CD4-positive, CD25-positive, alpha-beta regulatory T cell (primary cell): ENCODE measurements at regions not wholly inside any gene's neighbourhood (a gene's known extent, or its start where the extent isn't known, plus 50 kb on each side); places are given as distances from the start of the nearest gene placed in this dataset.
"Not testable (repeated sequence)": the region's sequence is repeated elsewhere in the genome, so short reads cannot be mapped to it uniquely, and the experiment has no call there.

Source experiments
- ATAC-seq, 2 donors: fragments of 150-1000 bp; cut with Tn5 transposase; one replicate each; pipeline ENCODE4 v1.10.0; 2021; ENCODE audit warnings: low read depth in 2 of 2, moderate number of reproducible peaks in 2 of 2, moderate library complexity in 1 of 2
- DNase-seq, 3 donors: peaks; one replicate each; pipeline versions ENCODE4 v3.0.0 to v3.0.0-alpha.2; 2012 to 2022; ENCODE audit warnings: mixed read lengths in 1 of 3
- H3K27ac ChIP-seq: one replicate; pipeline ENCODE4 v1.7.0; 2013; ENCODE audit warnings: mild to moderate bottlenecking, low read length; ENCODE audit not compliant: insufficient read depth, poor library complexity, severe bottlenecking
- H3K27me3 ChIP-seq: one replicate; pipeline ENCODE4 v1.7.0; 2013; ENCODE audit warnings: low read length; ENCODE audit not compliant: control insufficient read depth, insufficient read depth
- H3K36me3 ChIP-seq: one replicate; pipeline ENCODE4 v1.7.0; 2013; ENCODE audit warnings: mild to moderate bottlenecking, low read length, moderate library complexity; ENCODE audit not compliant: control insufficient read depth, insufficient read depth
- H3K4me1 ChIP-seq: 2 replicates; pipeline ENCODE4 v1.7.0; 2013; ENCODE audit warnings: mild to moderate bottlenecking, low read length; ENCODE audit not compliant: insufficient read depth, control insufficient read depth, poor library complexity, severe bottlenecking
- H3K4me3 ChIP-seq: one replicate; pipeline ENCODE4 v1.7.0; 2013; ENCODE audit warnings: low read depth, mild to moderate bottlenecking, low read length, moderate library complexity
- H3K9me3 ChIP-seq, 2 experiments: 1 replicate in 1 of 2; 2 replicates in 1 of 2; pipeline ENCODE4 v1.7.0; 2013; ENCODE audit warnings: low read length in 2 of 2, mild to moderate bottlenecking in 1 of 2, moderate library complexity in 1 of 2; ENCODE audit not compliant: control insufficient read depth in 2 of 2
- H3K27ac Mint-ChIP-seq, 3 donors: one replicate each; pipeline ENCODE4 v1.8.0; 2020 to 2022; ENCODE audit warnings: mild to moderate bottlenecking in 3 of 3, mixed read lengths in 3 of 3, moderate library complexity in 2 of 3
- H3K27me3 Mint-ChIP-seq: one replicate; pipeline ENCODE4 v1.8.0; 2022; ENCODE audit warnings: mild to moderate bottlenecking, mixed read lengths
- H3K36me3 Mint-ChIP-seq: one replicate; pipeline ENCODE4 v1.8.0; 2020; ENCODE audit warnings: mixed read lengths
- H3K4me1 Mint-ChIP-seq, 4 donors: one replicate each; pipeline ENCODE4 v1.8.0; 2020 to 2022; ENCODE audit warnings: mixed read lengths in 4 of 4, mild to moderate bottlenecking in 1 of 4
- H3K4me3 Mint-ChIP-seq, 4 donors: one replicate each; pipeline ENCODE4 v1.8.0; 2020 to 2022; ENCODE audit warnings: mild to moderate bottlenecking in 4 of 4, mixed read lengths in 4 of 4, moderate library complexity in 3 of 4
- H3K9me3 Mint-ChIP-seq, 7 donors: one replicate each; pipeline ENCODE4 v1.8.0; 2020 to 2022; ENCODE audit warnings: mixed read lengths in 7 of 7, mild to moderate bottlenecking in 3 of 7, moderate library complexity in 2 of 7

GRCh38 chr2:75998451-75998850 lies 287.7 kb upstream of the GCFC2 start:
- Mint-ChIP-seq H3K36me3 (no peaks in the 10 kb centered on the region), H3K4me3 (no peak overlapping the region), H3K9me3 (peaks cover 5 to 25% (median 12%) of the 10 kb centered on the region in 7 donors), H3K27me3 (no peaks in the 10 kb centered on the region), H3K4me1 (no peaks in the 10 kb centered on the region), H3K27ac (no peak overlapping the region)
- no peaks in the 10 kb centered on the region for H3K27me3 ChIP-seq
- DNase-seq (no peak), ATAC-seq (no peak)
- H3K9me3 ChIP-seq, result peaks cover 0 to 9% of the 10 kb centered on the region in 2 experiments
- H3K4me1 ChIP-seq, result no peaks in the 10 kb centered on the region
- H3K4me3 ChIP-seq, result no peak overlapping the region
- H3K36me3 ChIP-seq, result no peaks in the 10 kb centered on the region
- no peak overlapping the region for H3K27ac ChIP-seq

GRCh38 chr2:75994759-75995158 lies 284.0 kb upstream of the GCFC2 start:
- Mint-ChIP-seq H3K4me1 (no peaks in the 10 kb centered on the region), H3K27me3 (no peaks in the 10 kb centered on the region), H3K4me3 (no peak overlapping the region), H3K27ac (no peak overlapping the region), H3K36me3 (no peaks in the 10 kb centered on the region), H3K9me3 (peaks cover 3 to 35% (median 10%) of the 10 kb centered on the region in 7 donors)
- DNase-seq (no peak), ATAC-seq (no peak)
- Histone ChIP-seq H3K36me3 (no peaks in the 10 kb centered on the region), H3K9me3 (peaks cover 0 to 9% of the 10 kb centered on the region in 2 experiments), H3K27me3 (no peaks in the 10 kb centered on the region), H3K27ac (no peak overlapping the region), H3K4me3 (no peak overlapping the region), H3K4me1 (no peaks in the 10 kb centered on the region)

GRCh38 chr2:75988622-75989021 lies 277.9 kb upstream of the GCFC2 start:
- H3K27ac Mint-ChIP-seq, H3K4me3 Mint-ChIP-seq, H3K27me3 Mint-ChIP-seq, H3K36me3 ChIP-seq, H3K27ac ChIP-seq, H3K36me3 Mint-ChIP-seq, H3K4me1 ChIP-seq, DNase-seq, H3K9me3 ChIP-seq, H3K4me3 ChIP-seq, H3K4me1 Mint-ChIP-seq, H3K27me3 ChIP-seq, ATAC-seq: not testable (repeated sequence)
- peaks cover 2 to 35% (median 9%) of the 10 kb centered on the region in 7 donors for H3K9me3 Mint-ChIP-seq

- no peak overlapping the region for H3K4me3 Mint-ChIP-seq
- no peak overlapping the region for H3K4me3 ChIP-seq
- no peaks in the 10 kb centered on the region for H3K4me1 ChIP-seq
- ATAC-seq, result no peak
- H3K9me3 ChIP-seq, result peaks cover 0 to 6% of the 10 kb centered on the region in 2 experiments
- no peak overlapping the region for H3K27ac ChIP-seq
- H3K27me3 ChIP-seq, result no peaks in the 10 kb centered on the region
- peaks cover 2 to 19% (median 6%) of the 10 kb centered on the region in 7 donors for H3K9me3 Mint-ChIP-seq
- H3K36me3 Mint-ChIP-seq, result no peaks in the 10 kb centered on the region
- H3K4me1 Mint-ChIP-seq, result no peaks in the 10 kb centered on the region
- DNase-seq, result no peak
- H3K36me3 ChIP-seq, result no peaks in the 10 kb centered on the region
- no peaks in the 10 kb centered on the region for H3K27me3 Mint-ChIP-seq
- no peak overlapping the region for H3K27ac Mint-ChIP-seq
Observed at GRCh38 chr2:75986617-75987016, 275.9 kb upstream of the GCFC2 start.

- Histone ChIP-seq H3K9me3 (peaks cover 0 to 2% of the 10 kb centered on the region in 2 experiments), H3K4me3 (no peak overlapping the region), H3K36me3 (no peaks in the 10 kb centered on the region), H3K4me1 (no peaks in the 10 kb centered on the region), H3K27ac (no peak overlapping the region), H3K27me3 (no peaks in the 10 kb centered on the region)
- H3K4me1 Mint-ChIP-seq, result no peaks in the 10 kb centered on the region
- ATAC-seq, result no peak
- no peaks in the 10 kb centered on the region for H3K36me3 Mint-ChIP-seq
- no peak overlapping the region for H3K4me3 Mint-ChIP-seq
- H3K27me3 Mint-ChIP-seq, result no peaks in the 10 kb centered on the region
- H3K9me3 Mint-ChIP-seq, result peaks cover 0 to 7% (median 4%) of the 10 kb centered on the region in 7 donors
- no peak for DNase-seq
- H3K27ac Mint-ChIP-seq, result no peak overlapping the region
Observed at GRCh38 chr2:75982719-75983118, 272.0 kb upstream of the GCFC2 start.

- Mint-ChIP-seq H3K36me3 (no peaks in the 10 kb centered on the region), H3K4me1 (no peaks in the 10 kb centered on the region), H3K27ac (no peak overlapping the region), H3K27me3 (no peaks in the 10 kb centered on the region), H3K9me3 (peaks cover 0 to 9% (median 3%) of the 10 kb centered on the region in 7 donors), H3K4me3 (no peak overlapping the region)
- Histone ChIP-seq H3K4me3 (no peak overlapping the region), H3K9me3 (no peaks in the 10 kb centered on the region), H3K27ac (no peak overlapping the region), H3K4me1 (no peaks in the 10 kb centered on the region), H3K36me3 (no peaks in the 10 kb centered on the region), H3K27me3 (no peaks in the 10 kb centered on the region)
- DNase-seq (no peak), ATAC-seq (no peak)
Observed at GRCh38 chr2:75964646-75965045, 253.9 kb upstream of the GCFC2 start.

GRCh38 chr2:75960472-75961009 lies 249.8 kb upstream of the GCFC2 start:
- no peaks in the 10 kb centered on the region for H3K4me1 Mint-ChIP-seq
- DNase-seq (no peak), ATAC-seq (no peak)
- no peak overlapping the region for H3K27ac ChIP-seq
- H3K4me3 ChIP-seq, result no peak overlapping the region
- no peaks in the 10 kb centered on the region for H3K27me3 ChIP-seq
- peaks cover 0 to 6% (median 2%) of the 10 kb centered on the region in 7 donors for H3K9me3 Mint-ChIP-seq
- H3K27ac Mint-ChIP-seq, result no peak overlapping the region
- H3K4me3 Mint-ChIP-seq, result no peak overlapping the region
- no peaks in the 10 kb centered on the region for H3K9me3 ChIP-seq
- H3K27me3 Mint-ChIP-seq, result no peaks in the 10 kb centered on the region
- no peaks in the 10 kb centered on the region for H3K4me1 ChIP-seq
- H3K36me3 ChIP-seq, result no peaks in the 10 kb centered on the region
- H3K36me3 Mint-ChIP-seq, result no peaks in the 10 kb centered on the region

- no peaks in the 10 kb centered on the region for H3K4me1 Mint-ChIP-seq
Observed at GRCh38 chr2:75959724-75960471, 249.2 kb upstream of the GCFC2 start.

More at GRCh38 chr2:75959724-75960471, 249.2 kb upstream of the GCFC2 start:
- Histone ChIP-seq H3K27ac (no peak overlapping the region), H3K4me3 (no peak overlapping the region), H3K9me3 (no peaks in the 10 kb centered on the region), H3K4me1 (no peaks in the 10 kb centered on the region), H3K36me3 (no peaks in the 10 kb centered on the region), H3K27me3 (no peaks in the 10 kb centered on the region)
- no peaks in the 10 kb centered on the region for H3K27me3 Mint-ChIP-seq
- no peak for DNase-seq
- ATAC-seq, result no peak
- H3K4me3 Mint-ChIP-seq, result no peak overlapping the region
- no peak overlapping the region for H3K27ac Mint-ChIP-seq
- no peaks in the 10 kb centered on the region for H3K36me3 Mint-ChIP-seq
- H3K9me3 Mint-ChIP-seq, result peaks cover 0 to 5% (median 2%) of the 10 kb centered on the region in 7 donors
